Choroid plexus epithelial cell (primary cell): ENCODE measurements at regions not wholly inside any gene's neighbourhood (a gene's known extent, or its start where the extent isn't known, plus 50 kb on each side); places are given as distances from the start of the nearest gene placed in this dataset.

Experiments used
- DNase-seq: peaks from one replicate; pipeline ENCODE4 v3.0.0-alpha.2; 2010; ENCODE audit warnings: low read depth
- H3K4me3 ChIP-seq: 2 replicates; pipeline ENCODE4 v1.5.1; 2011; ENCODE audit warnings: low read depth, mild to moderate bottlenecking, control low read depth, low read length, moderate library complexity
- CTCF ChIP-seq: conservative IDR thresholded peaks from 2 replicates; pipeline ENCODE4 v1.5.1; 2011; ENCODE audit warnings: low read depth, mild to moderate bottlenecking, control low read depth, inconsistent platforms, low read length, moderate library complexity

- TF ChIP-seq CTCF = no peak
- peak; percentile 32 for DNase-seq
Measured at GRCh38 chr3:81048058-81048665, 713.3 kb downstream of the GBE1 start.

DNA sequence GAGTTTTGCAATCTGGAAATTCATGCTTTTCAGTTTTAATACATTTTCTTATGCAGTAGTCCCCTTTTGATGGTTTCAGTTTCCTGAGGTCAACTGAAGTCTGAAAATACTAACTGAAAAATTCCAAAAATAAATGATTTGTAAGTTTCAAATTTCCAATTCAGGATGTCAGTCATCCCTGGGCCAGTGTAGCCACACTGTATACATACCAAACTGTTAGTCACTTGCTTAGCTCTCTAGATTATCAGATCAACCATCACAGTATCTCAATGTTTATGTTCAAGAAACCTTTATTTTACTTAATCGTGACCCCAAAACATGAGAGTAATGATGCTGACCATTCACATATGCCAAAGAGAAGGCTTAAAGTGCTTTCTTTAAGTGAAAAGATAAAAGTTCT is 715.5 kb downstream of the GBE1 start:
- no peak overlapping the region for H3K4me3 ChIP-seq
- no peak for TF ChIP-seq CTCF

More at GRCh38 chr3:81048058-81048665, 713.3 kb downstream of the GBE1 start:
- no peak overlapping the region for H3K4me3 ChIP-seq

DNA sequence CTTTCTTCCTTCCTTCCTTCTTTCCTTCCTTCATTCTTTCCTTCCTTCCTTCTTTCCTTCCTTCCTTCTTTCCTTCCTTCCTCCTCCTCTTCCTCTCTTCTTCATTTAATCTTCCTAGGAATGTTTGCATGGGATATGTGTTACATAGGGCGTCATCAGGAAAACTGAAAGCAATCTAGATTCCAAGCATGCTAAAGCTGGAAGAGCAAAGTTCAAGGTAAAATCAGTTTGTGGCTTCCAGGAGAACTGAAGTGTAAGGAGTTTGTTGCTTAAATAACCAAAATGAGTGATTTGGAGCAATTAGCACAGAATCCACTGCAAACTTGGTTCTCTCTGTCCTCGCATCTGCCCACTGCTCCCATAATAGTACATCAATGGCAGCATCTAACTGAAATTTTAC is 716.2 kb downstream of the GBE1 start:
- no peak for TF ChIP-seq CTCF
- no peak overlapping the region for H3K4me3 ChIP-seq
- no peak for DNase-seq

More for the DNA sequence above, 715.5 kb downstream of the GBE1 start:
- DNase-seq = peak; percentile 54

DNA sequence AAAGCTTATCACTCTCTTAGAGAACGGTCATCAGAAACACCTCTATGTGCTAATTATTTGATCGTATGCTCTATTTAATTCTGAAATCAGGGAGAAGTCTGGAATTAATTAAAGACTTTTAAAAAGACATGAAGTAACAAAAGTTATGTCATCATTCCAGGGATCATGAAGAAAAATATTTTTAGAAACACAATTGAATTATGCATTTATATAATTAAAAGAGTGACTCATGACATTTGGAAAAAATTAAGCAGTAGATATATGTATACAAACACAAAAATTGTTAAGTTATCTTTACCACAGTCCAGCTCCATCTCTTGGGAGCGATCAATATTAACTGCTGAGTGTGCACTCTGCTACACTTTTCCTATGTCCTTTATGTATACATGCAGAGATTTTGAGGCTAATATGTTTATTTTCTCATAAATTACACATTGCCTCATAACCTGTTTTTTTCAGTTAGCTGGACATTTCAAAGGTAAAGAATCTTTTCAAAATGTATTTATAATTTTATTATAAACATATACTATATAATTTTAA is 717.7 kb downstream of the GBE1 start:
- no peak for TF ChIP-seq CTCF
- no peak for DNase-seq
- H3K4me3 ChIP-seq = no peak overlapping the region

GRCh38 chr3:81043009-81043408 is 718.4 kb downstream of the GBE1 start:
- no peak for TF ChIP-seq CTCF
- no peak overlapping the region for H3K4me3 ChIP-seq
- DNase-seq = no peak

GRCh38 chr3:81041331-81041730 is 720.1 kb downstream of the GBE1 start:
- no peak for TF ChIP-seq CTCF
- DNase-seq = peak; percentile 17
- H3K4me3 ChIP-seq = no peak overlapping the region

DNA sequence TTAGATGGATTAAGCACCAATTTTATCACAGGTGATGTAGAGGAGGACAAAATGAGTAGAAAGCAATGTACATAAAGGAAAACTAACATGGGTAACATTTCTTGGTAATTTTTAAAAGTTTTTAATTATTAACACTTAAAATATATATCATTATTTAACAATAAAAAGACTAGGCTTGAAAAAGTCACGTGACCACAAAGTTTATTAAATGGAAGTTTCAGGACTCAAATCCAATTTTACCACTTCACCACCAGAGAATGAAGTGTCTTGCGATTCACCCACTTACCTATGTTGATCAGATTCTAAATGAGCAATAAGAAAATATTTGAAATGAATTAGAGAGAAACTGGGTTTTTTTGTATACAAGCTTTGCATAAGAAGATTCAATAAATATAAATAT is 721.3 kb downstream of the GBE1 start:
- no peak for TF ChIP-seq CTCF
- no peak overlapping the region for H3K4me3 ChIP-seq

More for the DNA sequence above, 721.3 kb downstream of the GBE1 start:
- no peak for DNase-seq
